HG02678 (cell line): ENCODE measurements at regions not wholly inside any gene's neighbourhood (a gene's known extent, or its start where the extent isn't known, plus 50 kb on each side); places are given as distances from the start of the nearest gene placed in this dataset.
"Not testable (repeated sequence)": the region's sequence is repeated elsewhere in the genome, so short reads cannot be mapped to it uniquely, and the experiment has no call there.

ENCODE experiments used
- ATAC-seq: cut with Tn5 transposase; IDR thresholded peaks from one replicate; pipeline ENCODE4 v1.9.1; 2021; ENCODE audit warnings: mild to moderate bottlenecking, moderate library complexity; ENCODE audit not compliant: unreplicated experiment

DNA sequence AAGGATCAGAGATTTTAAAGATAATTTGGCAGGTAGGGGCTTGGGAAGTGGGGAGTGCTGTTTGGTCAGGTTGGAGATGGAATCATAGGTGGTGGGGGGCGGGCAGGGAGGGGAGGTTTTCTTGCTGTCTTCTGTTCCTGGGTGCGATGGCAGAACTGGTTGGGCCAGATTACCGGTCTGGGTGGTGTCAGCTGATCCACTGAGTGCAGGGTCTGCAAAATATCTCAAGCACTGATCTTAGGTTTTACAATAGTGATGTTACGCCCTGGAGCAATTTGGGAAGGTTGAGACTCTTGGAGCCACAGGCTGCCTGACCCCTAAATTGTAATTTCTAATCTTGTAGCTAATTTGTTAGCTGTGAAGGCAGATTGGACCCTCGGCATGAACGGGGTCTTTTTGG lies 78.0 kb upstream of the PARP8 start:
- ATAC-seq: not testable (repeated sequence)

DNA sequence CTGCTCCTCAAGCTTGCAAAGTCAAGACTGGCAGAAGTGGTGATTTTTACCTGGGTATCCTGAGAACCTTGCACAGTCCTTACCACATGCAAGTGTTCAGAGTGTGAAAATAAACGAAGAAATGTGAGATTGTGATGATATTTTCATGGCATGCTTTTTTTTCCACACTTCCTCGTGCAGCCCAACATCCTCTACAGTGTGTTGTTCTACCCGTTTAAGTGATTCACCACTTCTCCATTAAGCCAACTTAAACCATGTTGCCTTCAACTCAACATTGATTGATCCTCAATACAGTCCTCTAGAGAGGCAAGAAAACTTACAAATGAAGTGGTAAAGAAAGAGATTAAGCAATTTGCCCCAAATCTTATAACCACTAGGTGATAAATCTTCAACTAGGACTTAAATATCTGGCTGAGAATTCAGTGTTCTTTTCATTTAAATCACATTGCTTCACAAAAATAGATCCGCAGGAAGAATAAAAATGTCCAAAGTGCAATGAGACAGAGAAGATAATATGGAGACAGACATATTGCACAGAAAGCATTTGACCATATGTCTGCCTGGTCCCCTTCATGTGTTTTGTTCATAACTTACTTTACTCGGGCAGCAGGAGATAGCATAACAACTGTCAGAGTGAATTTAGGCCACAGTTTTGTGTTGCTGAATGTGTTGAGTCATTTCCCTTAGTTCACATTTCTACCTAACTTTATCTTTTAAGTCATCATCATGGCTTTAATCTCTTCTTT lies 75.8 kb upstream of the PARP8 start:
- not testable (repeated sequence) for ATAC-seq

DNA sequence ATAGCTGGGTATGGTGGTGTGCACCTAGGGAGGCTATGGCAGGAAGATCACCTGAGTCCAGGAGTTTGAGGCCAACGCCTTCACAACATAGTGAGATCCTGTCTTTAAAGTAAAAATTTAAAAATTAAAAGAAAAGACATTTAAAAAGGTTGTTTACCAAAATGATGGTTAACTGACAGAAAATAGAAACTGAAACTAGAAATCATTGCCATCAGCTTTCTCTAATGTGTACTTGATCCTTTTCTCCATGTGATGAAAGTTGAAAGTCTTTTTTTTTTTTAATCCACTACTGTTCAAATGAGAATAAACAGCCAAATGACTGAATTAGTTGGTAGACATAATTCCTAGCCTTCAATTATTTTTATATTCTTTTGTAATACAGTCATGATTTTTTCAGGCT lies 75.1 kb upstream of the PARP8 start:
- ATAC-seq: not testable (repeated sequence)

DNA sequence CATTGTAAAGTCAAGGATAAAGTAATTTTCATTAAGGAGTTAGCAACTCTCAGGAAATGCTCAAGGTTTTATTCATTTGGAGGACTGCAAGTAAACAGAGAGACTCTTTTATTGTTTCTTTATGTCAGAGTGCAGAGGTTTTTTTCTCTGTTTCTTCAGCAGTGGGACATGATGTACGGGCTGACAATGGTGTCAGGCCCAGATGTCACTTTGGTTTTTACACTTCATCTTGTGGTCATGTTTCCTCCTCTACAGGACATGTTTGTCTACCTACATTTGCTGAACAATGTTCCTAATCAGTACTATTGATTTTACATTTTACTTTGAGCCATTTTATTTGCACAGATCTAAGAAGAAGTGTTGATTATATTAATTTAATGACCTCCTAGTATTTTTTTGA lies 72.8 kb upstream of the PARP8 start:
- ATAC-seq: no peak

DNA sequence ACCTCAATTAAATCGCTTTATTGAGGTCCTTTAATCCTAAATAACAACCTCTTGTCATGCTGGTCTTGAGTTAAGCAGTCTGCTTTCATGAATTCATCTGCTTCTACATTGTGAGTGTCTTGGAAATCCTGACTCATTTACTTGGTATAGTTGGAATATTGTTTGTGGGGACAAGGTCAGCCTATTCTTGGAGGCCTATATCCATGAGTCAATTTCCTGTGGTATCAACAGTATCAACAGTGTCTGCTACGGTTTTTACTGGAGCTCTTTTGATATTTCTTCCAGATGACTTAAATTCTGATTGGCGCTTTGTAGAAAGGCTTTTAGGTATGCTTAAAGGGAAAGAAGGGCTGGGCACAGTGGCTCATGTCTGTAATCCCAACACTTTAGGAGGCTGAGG lies 71.2 kb upstream of the PARP8 start:
- no peak for ATAC-seq

DNA sequence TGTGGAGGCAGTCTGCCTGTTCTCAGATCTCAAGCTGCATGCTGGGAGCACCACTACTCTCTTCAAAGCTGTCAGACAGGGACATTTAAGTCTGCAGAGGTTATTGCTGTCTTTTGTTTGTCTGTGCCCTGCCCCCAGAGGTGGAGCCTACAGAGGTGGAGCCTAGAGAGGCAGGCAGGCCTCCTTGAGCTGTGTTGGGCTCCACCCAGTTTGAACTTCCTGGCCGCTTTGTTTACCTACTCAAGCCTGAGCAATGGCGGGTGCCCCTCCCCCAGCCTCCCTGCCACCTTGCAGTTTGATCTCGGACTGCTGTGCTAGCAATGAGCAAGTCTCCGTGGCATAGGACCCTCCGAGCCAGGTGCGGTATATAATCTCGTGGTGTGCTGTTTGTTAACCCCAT lies 64.9 kb upstream of the PARP8 start:
- not testable (repeated sequence) for ATAC-seq

DNA sequence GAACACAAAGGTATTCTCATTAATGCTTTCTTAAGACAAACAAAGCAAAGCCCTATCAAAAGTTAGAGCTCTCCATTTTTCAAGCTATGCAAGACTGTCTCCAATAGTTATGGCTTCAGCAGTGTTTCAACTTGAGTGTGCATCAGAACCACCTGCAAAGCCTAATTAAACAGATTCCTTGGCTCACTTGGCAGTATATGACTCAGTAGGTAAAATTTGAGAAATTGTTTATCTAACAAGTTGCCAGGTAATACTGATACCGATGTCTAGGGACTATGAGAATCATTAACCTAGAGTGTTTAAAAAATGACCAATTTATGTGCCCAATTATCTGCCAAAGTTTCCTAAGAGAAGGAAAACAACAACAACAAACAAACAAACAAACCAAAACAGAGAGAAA lies 60.3 kb upstream of the PARP8 start:
- no peak for ATAC-seq

DNA sequence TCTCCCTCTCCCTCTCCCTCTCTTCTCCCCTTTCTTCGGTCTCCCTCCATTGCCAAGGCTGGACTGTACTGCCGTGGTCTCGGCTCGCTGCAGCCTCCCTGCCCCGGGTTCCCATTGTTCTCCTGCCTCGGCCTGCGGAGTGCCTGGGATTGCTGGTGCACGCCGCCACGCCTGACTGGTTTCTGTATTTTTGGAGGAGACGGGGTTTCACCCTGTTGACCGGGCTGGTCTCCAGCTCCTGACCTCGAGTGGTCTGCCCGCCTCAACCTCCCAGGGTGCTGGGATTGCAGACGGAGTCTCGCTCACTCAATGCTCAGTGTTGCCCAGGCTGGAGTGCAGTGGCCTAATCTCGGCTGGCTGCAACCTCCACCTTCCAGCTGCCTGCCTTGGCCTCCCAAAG lies 59.0 kb upstream of the PARP8 start:
- ATAC-seq: not testable (repeated sequence)

DNA sequence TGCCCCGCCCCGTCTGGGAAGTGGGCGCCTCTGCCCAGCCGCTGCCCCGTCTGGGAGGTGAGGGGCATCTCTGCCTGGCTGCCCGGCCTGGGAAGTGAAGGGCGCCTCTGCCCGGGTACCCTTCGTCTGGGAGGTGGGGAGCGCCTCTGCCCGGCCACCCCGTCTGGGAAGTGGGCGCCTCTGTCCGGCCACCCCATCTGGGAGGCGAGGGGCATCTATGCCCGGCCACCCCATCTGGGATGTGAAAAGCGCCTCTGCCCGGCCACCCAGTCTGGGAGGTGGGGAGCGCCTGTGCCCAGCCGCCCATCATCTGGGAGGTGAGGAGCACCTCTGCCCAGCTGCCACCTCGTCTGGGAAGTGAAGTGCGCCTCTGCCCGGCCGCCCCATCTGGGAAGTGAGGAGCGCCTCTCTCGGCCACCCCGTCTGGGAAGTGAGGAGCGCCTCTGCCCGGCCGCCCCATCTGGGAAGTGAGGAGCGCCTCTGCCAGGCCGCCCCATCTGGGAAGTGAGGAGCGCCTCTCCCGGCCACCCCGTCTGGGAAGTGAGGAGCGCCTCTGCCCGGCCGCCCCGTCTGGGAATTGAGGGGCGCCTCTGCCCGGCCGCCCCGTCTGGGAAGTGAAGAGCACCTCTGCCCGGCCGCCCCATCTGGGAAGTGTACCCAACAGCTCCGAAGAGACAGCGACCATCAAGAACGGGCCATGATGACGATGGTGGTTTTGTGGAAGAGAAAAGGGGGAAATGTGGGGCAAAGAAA lies 58.3 kb upstream of the PARP8 start:
- ATAC-seq: not testable (repeated sequence)

DNA sequence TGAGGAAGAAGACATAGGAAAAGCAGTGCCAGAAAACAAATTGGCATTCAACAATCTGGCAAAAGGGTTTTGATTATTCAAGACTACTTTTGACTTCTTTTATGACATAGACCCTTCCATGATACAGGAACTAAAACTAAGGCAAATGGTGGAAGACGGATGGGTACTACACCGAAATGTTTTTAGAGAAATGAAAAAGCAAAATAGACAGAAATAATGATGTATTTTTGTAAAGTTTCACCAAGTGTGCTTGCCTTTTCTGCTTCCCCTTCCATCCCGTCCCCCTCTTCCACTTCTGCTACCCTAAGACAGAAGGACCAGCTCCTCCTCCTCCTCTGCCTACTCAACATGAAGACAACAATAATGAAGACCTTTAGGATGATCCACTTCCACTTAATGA lies 53.4 kb upstream of the PARP8 start:
- not testable (repeated sequence) for ATAC-seq
